K562 (cell line): ENCODE measurements at regions not wholly inside any gene's neighbourhood (a gene's known extent, or its start where the extent isn't known, plus 50 kb on each side); places are given as distances from the start of the nearest gene placed in this dataset.
A peak's percentile ranks its signal among the peaks of the same experiment; 100 is the strongest.

ENCODE experiments used
- BACH1 ChIP-seq: fragments of 200-800 bp; sonication (Bioruptor generic); IDR thresholded peaks from 2 replicates; pipeline ENCODE4 v1.6.1; 2016; ENCODE audit warnings: missing genetic modification characterization, missing compliant biosample characterization
- COPS2 ChIP-seq: fragments of 450-650 bp; conservative IDR thresholded peaks from 2 replicates; pipeline ENCODE4 v1.6.1; 2016; ENCODE audit warnings: mild to moderate bottlenecking, moderate library complexity
- EP400 ChIP-seq: fragments of 450-650 bp; IDR thresholded peaks from 2 replicates; pipeline ENCODE4 v1.6.1; 2017; ENCODE audit warnings: antibody characterized with exemption, mild to moderate bottlenecking, moderate library complexity
- HDAC1 ChIP-seq, 2 experiments: fragments of 450-650 bp; IDR thresholded peaks; 2 replicates each; pipeline ENCODE4 v1.6.1; 2016 to 2017; ENCODE audit warnings: inconsistent platforms in 1 of 2, mild to moderate bottlenecking in 1 of 2, moderate library complexity in 1 of 2
- HDGF ChIP-seq: fragments of 450-650 bp; IDR thresholded peaks from 2 replicates; pipeline ENCODE4 v1.6.1; 2016
- KLF10 ChIP-seq: fragments of 250-450 bp; sonication (Bioruptor Pico); IDR thresholded peaks from 2 replicates; pipeline ENCODE4 v1.6.1; 2021; ENCODE audit warnings: matching md5 sums
- NCOR1 ChIP-seq: fragments of 450-650 bp; IDR thresholded peaks from 2 replicates; pipeline ENCODE4 v1.6.1; 2016; ENCODE audit warnings: mild to moderate bottlenecking, moderate library complexity
- TBL1XR1 ChIP-seq, 2 experiments: IDR thresholded peaks; 2 replicates each; pipeline ENCODE4 v1.6.1; 2012; ENCODE audit warnings: improper control_type of control experiment in 2 of 2, low read length in 2 of 2, mild to moderate bottlenecking in 1 of 2
- ZNF133 ChIP-seq: fragments of 250-450 bp; sonication (Bioruptor Pico); IDR thresholded peaks from 2 replicates; pipeline ENCODE4 v1.4.0; 2020; ENCODE audit warnings: mild to moderate bottlenecking
- ZNF384 ChIP-seq: IDR thresholded peaks from 2 replicates; pipeline ENCODE4 v1.6.1; 2012; ENCODE audit warnings: low read depth, low read length, improper control_type of control experiment
- ZNF668 ChIP-seq: fragments of 250-450 bp; sonication (Bioruptor Pico); IDR thresholded peaks from 2 replicates; pipeline ENCODE4 v1.8.0; 2022; ENCODE audit warnings: mild to moderate bottlenecking, inconsistent platforms
- TF ChIP-seq, protein P1 (sequence below): fragments of 250-450 bp; sonication (Bioruptor Pico); IDR thresholded peaks from 2 replicates; pipeline ENCODE4 v1.4.0; 2020; ENCODE audit warnings: mild to moderate bottlenecking, moderate library complexity
- TF ChIP-seq, protein P2 (sequence below): fragments of 450-650 bp; conservative IDR thresholded peaks from 2 replicates; pipeline ENCODE4 v1.6.1; 2016; ENCODE audit warnings: missing genetic modification characterization, low read depth, mild to moderate bottlenecking, control low read depth, missing compliant biosample characterization
- TF ChIP-seq, protein P3 (sequence below): fragments of 150-350 bp; IDR thresholded peaks from 2 replicates; pipeline ENCODE4 v1.6.1; 2014; ENCODE audit warnings: low read depth, mild to moderate bottlenecking, low read length, borderline replicate concordance
- TF ChIP-seq, protein P4 (sequence below): sonication (generic); formaldehyde crosslinking; IDR thresholded peaks from 2 replicates; pipeline ENCODE4 v1.8.0; 2022; ENCODE audit warnings: missing genetic modification reagents, mild to moderate bottlenecking, moderate library complexity, borderline replicate concordance

DNA sequence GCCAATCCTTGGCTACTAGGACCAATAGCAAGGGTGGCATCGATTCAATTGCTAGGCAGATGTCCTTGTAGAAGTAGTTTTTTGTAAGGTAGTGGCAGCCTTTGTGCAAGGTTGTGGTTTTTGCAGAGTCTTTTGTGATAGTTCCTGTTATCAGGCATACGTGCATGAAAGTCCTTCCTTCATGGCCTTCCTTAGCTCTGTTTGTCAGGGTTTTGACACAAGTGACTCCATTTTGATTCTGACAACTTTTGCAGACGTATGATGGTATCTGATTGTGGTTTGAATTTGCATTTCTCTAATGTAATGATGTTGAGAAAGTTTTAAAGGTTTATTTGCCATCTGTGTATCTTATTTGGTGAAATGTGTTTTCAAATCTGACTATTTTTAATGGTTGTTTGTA, 71.8 kb upstream of the SYPL1 start (continued):
- TF ChIP-seq HDAC1 (IDR thresholded peaks at IDR 0.05): no peak
- TF ChIP-seq TBL1XR1 (IDR thresholded peaks at IDR 0.05; ENCODE audit: low read length in 2 of 2): no peak
- no peak for TF ChIP-seq HDGF
- TF ChIP-seq, protein P1, sequence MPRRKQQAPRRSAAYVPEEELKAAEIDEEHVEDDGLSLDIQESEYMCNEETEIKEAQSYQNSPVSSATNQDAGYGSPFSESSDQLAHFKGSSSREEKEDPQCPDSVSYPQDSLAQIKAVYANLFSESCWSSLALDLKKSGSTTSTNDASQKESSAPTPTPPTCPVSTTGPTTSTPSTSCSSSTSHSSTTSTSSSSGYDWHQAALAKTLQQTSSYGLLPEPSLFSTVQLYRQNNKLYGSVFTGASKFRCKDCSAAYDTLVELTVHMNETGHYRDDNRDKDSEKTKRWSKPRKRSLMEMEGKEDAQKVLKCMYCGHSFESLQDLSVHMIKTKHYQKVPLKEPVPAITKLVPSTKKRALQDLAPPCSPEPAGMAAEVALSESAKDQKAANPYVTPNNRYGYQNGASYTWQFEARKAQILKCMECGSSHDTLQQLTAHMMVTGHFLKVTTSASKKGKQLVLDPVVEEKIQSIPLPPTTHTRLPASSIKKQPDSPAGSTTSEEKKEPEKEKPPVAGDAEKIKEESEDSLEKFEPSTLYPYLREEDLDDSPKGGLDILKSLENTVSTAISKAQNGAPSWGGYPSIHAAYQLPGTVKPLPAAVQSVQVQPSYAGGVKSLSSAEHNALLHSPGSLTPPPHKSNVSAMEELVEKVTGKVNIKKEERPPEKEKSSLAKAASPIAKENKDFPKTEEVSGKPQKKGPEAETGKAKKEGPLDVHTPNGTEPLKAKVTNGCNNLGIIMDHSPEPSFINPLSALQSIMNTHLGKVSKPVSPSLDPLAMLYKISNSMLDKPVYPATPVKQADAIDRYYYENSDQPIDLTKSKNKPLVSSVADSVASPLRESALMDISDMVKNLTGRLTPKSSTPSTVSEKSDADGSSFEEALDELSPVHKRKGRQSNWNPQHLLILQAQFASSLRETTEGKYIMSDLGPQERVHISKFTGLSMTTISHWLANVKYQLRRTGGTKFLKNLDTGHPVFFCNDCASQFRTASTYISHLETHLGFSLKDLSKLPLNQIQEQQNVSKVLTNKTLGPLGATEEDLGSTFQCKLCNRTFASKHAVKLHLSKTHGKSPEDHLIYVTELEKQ (CRISPR knock-in tag): no peak
- no peak for TF ChIP-seq COPS2
- TF ChIP-seq, protein P2, sequence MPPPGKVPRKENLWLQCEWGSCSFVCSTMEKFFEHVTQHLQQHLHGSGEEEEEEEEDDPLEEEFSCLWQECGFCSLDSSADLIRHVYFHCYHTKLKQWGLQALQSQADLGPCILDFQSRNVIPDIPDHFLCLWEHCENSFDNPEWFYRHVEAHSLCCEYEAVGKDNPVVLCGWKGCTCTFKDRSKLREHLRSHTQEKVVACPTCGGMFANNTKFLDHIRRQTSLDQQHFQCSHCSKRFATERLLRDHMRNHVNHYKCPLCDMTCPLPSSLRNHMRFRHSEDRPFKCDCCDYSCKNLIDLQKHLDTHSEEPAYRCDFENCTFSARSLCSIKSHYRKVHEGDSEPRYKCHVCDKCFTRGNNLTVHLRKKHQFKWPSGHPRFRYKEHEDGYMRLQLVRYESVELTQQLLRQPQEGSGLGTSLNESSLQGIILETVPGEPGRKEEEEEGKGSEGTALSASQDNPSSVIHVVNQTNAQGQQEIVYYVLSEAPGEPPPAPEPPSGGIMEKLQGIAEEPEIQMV: peak; percentile 54; the same call in 1 of the 2 replicates
- TF ChIP-seq ZNF668 (CRISPR knock-in tag): peak; percentile 91
- no peak for TF ChIP-seq ZNF133 (CRISPR knock-in tag)
- TF ChIP-seq KLF10 (CRISPR knock-in tag): no peak
- TF ChIP-seq BACH1 (tag): 0 out of 2 replicates have a peak, but pooled peaks have one; percentile 66
- TF ChIP-seq, protein P3, sequence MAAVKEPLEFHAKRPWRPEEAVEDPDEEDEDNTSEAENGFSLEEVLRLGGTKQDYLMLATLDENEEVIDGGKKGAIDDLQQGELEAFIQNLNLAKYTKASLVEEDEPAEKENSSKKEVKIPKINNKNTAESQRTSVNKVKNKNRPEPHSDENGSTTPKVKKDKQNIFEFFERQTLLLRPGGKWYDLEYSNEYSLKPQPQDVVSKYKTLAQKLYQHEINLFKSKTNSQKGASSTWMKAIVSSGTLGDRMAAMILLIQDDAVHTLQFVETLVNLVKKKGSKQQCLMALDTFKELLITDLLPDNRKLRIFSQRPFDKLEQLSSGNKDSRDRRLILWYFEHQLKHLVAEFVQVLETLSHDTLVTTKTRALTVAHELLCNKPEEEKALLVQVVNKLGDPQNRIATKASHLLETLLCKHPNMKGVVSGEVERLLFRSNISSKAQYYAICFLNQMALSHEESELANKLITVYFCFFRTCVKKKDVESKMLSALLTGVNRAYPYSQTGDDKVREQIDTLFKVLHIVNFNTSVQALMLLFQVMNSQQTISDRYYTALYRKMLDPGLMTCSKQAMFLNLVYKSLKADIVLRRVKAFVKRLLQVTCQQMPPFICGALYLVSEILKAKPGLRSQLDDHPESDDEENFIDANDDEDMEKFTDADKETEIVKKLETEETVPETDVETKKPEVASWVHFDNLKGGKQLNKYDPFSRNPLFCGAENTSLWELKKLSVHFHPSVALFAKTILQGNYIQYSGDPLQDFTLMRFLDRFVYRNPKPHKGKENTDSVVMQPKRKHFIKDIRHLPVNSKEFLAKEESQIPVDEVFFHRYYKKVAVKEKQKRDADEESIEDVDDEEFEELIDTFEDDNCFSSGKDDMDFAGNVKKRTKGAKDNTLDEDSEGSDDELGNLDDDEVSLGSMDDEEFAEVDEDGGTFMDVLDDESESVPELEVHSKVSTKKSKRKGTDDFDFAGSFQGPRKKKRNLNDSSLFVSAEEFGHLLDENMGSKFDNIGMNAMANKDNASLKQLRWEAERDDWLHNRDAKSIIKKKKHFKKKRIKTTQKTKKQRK: no peak
- TF ChIP-seq EP400: no peak
- TF ChIP-seq, protein P4, sequence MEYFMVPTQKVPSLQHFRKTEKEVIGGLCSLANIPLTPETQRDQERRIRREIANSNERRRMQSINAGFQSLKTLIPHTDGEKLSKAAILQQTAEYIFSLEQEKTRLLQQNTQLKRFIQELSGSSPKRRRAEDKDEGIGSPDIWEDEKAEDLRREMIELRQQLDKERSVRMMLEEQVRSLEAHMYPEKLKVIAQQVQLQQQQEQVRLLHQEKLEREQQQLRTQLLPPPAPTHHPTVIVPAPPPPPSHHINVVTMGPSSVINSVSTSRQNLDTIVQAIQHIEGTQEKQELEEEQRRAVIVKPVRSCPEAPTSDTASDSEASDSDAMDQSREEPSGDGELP (CRISPR knock-in tag): no peak
- TF ChIP-seq ZNF384: no peak
- TF ChIP-seq NCOR1: no peak
